ENCODE measurements at regions not wholly inside any gene's neighbourhood (a gene's known extent, or its start where the extent isn't known, plus 50 kb on each side); places are given as distances from the start of the nearest gene placed in this dataset.

GRCh38 chr16:65524231-65524630 is 402.4 kb upstream of the CDH11 start:
- DNase-seq: no peak

- DNase-seq: no peak
Observed at GRCh38 chr16:65523283-65523944, 401.6 kb upstream of the CDH11 start.

- DNase-seq: no peak
Observed at GRCh38 chr16:65522412-65522811, 400.5 kb upstream of the CDH11 start.

GRCh38 chr16:65521633-65522328 is 399.9 kb upstream of the CDH11 start:
- DNase-seq: no peak

GRCh38 chr16:65519402-65519801 is 397.5 kb upstream of the CDH11 start:
- DNase-seq: no peak

GRCh38 chr16:65515193-65515592 is 393.3 kb upstream of the CDH11 start:
- DNase-seq: no peak

GRCh38 chr16:65510850-65511249 is 389.0 kb upstream of the CDH11 start:
- no peak for DNase-seq

GRCh38 chr16:65510241-65510640 is 388.4 kb upstream of the CDH11 start:
- no peak for DNase-seq

- no peak for DNase-seq
Observed at GRCh38 chr16:65509172-65509571, 387.3 kb upstream of the CDH11 start.

GRCh38 chr16:65500919-65501318 is 379.1 kb upstream of the CDH11 start:
- no peak for DNase-seq

GRCh38 chr16:65500007-65500406 is 378.1 kb upstream of the CDH11 start:
- DNase-seq: no peak

- DNase-seq: no peak
Observed at GRCh38 chr16:65499566-65499965, 377.7 kb upstream of the CDH11 start.

- no peak for DNase-seq
Observed at GRCh38 chr16:65497571-65497970, 375.7 kb upstream of the CDH11 start.

GRCh38 chr16:65495106-65495505 is 373.2 kb upstream of the CDH11 start:
- no peak for DNase-seq

- DNase-seq: no peak
Observed at GRCh38 chr16:65494609-65495008, 372.7 kb upstream of the CDH11 start.

- no peak for DNase-seq
Observed at GRCh38 chr16:65494080-65494479, 372.2 kb upstream of the CDH11 start.

- DNase-seq: no peak
Observed at GRCh38 chr16:65490286-65490685, 368.4 kb upstream of the CDH11 start.

GRCh38 chr16:65489531-65490023 is 367.7 kb upstream of the CDH11 start:
- no peak for DNase-seq

GRCh38 chr16:65487231-65487630 is 365.4 kb upstream of the CDH11 start:
- no peak for DNase-seq

- DNase-seq: no peak
Observed at GRCh38 chr16:65481956-65482355, 360.1 kb upstream of the CDH11 start.

GRCh38 chr16:65480281-65481091 is 358.6 kb upstream of the CDH11 start:
- no peak for DNase-seq

- DNase-seq: no peak
Observed at GRCh38 chr16:65476448-65476955, 354.6 kb upstream of the CDH11 start.

- no peak for DNase-seq
Observed at GRCh38 chr16:65473699-65474098, 351.8 kb upstream of the CDH11 start.

GRCh38 chr16:65469116-65469515 is 347.3 kb upstream of the CDH11 start:
- no peak for DNase-seq
